GM21576 (cell line): ENCODE measurements at regions not wholly inside any gene's neighbourhood (a gene's known extent, or its start where the extent isn't known, plus 50 kb on each side); places are given as distances from the start of the nearest gene placed in this dataset.
"Not testable (repeated sequence)": the region's sequence is repeated elsewhere in the genome, so short reads cannot be mapped to it uniquely, and the experiment has no call there.

ENCODE experiments used
- ATAC-seq: cut with Tn5 transposase; IDR thresholded peaks from one replicate; pipeline ENCODE4 v1.9.1; 2021; ENCODE audit warnings: mild to moderate bottlenecking, moderate library complexity; ENCODE audit not compliant: unreplicated experiment

DNA sequence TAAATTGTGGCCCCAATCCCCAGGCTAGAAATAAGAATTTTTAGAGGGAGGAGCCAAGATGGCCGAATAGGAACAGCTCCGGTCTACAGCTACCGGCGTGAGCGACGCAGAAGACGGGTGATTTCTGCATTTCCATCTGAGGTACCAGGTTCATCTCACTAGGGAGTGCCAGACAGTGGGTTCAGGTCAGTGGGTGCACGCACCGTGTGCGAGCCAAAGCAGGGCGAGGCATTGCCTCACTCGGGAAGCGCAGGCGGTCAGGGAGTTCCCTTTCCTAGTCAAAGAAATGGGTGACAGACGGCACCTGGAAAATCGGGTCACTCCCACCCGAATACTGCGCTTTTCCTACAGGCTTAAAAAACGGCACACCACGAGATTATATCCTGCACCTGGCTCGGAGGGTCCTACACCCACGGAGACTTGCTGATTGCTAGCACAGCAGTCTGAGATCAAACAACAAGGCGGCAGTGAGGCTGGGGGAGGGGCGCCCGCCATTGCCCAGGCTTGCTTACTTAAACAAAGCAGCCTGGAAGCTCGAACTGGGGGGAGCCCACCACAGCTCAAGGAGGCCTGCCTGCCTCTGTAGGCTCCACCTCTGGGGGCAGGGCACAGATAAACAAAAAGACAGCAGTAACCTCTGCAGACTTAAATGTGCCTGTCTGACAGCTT, 257.7 kb upstream of the MEIS1 start:
- ATAC-seq: not testable (repeated sequence)

DNA sequence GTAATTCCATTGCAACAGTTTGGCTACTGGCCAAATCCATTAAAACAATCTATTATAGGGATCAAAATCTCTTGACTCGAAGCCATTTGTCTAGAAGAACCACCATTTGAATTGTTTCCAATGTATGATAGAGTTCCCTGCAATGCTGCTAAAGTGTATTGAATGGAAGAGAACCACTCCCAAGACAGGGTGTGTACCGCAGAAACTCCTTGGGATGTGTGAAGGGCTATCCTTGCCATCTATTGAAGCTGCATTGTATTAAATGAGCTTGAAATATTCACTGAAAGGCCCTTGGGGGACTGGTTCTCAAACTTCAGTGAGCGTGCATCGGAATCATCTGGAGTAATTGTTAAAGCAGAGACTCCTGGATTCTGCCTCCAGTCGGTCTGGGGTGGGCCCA, 260.4 kb upstream of the MEIS1 start:
- ATAC-seq: no peak

DNA sequence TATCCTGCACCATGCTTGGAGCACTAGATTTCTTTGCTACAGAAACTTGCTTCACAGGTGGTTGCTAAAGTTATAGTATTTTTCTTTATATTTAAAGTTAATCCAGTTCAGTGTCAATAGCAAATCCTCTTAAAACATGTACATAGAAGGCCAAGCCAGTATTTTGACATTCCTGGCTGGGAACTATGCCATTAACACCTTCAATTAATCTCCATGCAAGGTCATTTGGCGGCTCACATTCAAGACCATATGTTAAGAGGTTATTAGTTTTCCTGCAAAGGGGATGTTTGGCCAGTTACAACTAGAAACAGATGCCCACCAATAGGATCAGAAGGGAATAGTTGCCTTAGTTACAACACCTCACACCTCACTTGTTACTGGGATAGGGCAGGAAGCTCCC, 261.3 kb upstream of the MEIS1 start:
- no peak for ATAC-seq

DNA sequence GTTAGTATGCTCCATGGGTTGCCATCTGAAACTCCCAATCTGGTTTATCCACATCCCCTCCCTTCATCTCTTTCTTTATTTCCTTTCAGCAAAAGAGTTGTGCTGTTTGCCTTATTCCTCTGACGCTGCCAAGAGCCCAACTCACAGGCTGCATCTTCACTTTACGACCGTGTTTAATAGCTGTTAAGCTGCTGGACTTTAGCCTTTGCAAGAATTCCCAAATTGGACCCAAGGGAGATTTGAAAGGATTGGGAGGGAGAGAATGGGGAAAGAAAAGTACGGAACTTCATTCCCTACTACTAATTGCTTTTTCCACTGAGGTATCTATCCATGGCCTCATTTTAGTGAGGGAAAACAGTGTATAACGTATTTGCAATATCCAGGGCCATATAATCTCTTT, 263.4 kb upstream of the MEIS1 start:
- no peak for ATAC-seq

DNA sequence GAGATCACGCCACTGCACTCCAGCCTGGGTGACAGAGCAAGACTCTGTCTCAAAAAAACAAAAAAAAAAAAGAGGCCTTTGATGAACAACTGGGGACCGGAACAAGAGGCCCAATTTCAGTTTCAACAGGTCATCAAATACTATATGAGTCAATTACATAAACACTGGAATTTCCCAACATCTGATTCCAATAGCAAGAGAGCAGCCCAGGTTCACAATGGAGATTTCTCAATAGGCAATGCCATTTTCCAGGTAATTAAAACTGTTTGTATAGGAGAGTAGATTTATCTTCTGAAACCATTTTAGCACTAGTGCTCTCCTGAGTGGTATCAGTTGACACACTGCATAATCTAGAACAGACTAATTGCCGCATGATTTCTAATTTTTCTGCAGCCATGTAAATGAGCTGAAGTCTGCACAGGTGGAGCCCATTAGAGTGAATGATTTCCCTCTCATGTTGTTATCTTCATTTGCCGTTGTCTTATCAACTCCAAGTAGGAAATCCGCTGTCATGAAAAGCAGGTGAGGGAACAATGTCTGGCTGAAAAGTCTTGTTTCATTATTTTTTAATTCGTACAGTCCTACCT, 264.1 kb upstream of the MEIS1 start:
- ATAC-seq: no peak

DNA sequence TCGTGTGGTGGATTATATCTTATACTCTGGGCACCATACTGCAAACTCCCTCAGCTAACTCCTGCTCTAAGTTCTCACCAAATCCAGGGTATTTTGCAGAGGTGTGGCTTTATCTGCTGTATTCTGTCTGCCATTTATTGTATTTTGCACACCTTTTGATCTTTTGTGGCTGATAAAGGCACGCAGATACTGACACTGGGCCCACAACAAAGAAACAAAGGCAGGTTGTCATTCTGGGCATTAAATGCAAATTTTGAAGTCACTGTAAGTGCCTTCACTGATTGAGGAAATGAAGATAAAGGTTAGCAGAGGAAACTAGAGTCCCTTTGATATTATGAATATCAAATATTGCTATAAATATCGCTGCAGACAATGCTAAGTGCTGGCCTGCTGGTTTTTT, 265.8 kb upstream of the MEIS1 start:
- ATAC-seq: no peak

DNA sequence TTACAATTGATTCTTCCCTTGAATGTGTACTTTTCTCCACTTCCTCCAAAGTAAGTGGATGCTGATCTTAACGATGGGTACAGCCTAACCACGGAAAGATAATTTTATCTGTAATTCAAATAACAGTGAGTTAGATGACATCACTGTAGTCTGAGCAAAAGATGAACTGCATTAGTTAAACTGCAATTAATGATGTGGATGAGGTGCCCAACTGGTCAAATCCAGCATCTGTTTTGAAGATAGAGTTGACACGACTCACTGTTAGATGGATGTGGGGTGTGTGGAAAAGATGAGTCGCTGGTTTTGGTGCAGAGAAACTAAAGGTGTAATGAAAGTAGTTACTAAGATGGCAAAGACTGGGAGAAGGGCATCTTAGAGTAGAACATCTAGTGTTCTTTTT, 270.5 kb upstream of the MEIS1 start:
- ATAC-seq: no peak

DNA sequence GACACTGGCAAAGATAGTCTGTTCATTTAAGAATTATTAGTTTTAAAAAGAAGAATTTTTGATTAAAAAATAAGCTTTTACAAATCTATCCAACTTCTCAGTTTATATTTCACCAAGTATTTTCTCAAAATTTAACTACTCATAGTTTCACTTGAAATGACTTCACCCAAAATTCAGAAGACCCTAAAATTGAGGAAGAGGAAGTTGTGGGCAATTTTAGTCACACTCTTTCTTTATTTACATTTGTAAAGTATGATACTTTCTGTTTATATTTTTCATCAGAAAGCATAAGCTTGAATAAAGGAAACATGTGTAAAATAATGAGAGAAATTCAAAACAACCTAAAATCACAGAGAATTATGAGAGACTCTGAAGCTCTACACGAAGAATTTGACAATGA, 278.8 kb upstream of the MEIS1 start:
- no peak for ATAC-seq

DNA sequence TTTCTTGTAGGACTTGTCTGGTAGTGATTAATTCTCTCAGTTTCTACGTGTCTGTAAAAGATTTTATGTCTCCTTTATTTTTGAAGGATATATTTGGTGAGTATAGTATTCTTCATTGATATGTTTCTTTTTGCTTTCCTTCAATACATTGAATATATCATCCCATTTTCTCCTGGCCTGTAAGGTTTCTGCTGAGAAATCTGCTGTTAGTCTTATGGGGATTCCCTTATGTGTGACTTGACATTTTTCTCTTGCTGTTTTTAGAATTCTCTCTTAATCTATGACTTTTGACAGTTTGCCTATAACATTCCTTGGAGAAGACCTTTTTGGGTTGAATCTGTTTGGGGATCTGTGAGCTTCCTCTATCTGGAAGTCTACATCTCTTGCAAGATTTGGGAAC, 281.0 kb upstream of the MEIS1 start:
- ATAC-seq: no peak

DNA sequence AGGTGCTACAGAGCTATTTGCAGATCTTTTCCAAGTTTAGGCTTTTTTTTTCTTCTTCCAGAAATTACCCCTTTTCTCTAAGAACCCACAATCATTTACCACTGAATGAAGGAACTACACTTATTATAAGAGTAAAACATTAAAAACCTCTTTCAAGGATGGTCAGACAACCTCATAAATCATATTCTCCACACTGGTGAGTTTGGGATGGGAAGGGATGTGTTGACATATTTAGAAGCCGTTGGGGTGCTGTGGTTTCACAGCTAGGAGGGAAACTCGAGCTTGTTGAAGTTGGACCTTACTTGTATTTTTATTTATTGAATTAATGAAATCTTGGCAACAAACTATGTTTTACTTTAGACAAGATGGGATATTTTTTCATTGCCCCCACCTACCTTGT, 289.4 kb upstream of the MEIS1 start:
- no peak for ATAC-seq

DNA sequence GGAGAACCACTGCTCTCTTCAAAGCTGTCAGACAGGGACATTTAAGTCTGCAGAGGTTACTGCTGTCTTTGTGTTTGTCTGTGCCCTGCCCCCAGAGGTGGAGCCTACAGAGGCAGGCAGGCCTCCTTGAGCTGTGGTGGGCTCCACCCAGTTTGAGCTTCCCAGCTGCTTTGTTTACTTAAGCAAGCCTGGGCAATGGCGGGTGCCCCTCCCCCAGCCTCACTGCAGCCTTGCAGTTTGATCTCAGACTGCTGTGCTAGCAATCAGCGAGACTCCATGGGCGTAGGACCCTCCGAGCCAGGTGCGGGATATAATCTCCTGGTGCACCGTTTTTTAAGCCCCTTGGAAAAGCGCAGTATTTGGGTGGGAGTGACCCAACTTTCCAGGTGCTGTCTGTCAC, 290.6 kb upstream of the MEIS1 start:
- not testable (repeated sequence) for ATAC-seq

DNA sequence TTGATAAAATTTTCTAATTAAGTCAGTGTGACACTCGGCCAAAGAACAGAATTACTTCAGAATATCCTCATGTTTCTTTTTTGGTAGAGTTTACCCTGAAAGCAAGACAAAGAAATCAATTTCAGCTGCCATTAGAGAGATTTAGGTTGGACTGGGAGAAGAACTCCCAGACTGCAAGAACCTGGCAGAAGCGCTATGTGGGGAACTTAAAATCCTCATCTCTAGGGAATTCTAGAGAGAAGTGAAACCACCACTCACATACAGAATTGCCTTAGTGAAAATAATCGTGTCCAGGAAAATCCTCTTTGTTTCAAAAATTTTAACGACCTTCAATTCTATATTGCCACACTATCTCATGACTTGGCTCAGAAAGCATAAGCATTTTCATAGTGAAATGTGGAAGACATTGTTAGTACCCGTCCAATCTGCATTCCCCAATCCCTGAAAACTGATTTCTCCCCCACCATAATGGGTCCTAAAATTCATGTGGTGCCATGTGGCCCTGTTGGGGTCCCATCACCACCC, 297.3 kb upstream of the MEIS1 start:
- no peak for ATAC-seq

DNA sequence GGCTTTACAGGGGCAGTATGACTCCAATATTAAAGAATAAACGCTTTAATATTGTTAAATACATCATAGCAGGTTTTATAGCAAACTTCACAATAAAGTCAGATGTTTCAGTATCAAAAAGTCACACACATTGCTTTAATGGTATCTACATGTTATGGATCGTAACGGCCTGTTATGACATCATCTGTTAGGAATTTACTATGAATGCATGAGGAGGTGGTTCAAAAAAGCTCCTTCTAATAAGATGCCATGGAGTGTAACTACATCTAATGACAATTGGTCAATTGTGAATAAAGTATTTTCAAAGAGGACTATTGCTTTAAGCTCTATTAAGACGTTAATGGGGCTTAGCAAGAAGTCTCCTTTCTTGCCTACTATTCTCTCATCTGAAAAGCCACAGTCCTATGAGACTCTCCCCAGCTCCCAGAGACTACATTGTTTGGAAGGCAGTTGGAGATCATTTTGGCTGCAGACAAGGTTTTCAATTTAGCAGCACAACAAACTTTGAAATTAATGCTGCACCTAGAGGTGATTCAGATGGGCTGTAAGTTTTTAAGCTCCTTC, 300.7 kb upstream of the MEIS1 start:
- no peak for ATAC-seq

DNA sequence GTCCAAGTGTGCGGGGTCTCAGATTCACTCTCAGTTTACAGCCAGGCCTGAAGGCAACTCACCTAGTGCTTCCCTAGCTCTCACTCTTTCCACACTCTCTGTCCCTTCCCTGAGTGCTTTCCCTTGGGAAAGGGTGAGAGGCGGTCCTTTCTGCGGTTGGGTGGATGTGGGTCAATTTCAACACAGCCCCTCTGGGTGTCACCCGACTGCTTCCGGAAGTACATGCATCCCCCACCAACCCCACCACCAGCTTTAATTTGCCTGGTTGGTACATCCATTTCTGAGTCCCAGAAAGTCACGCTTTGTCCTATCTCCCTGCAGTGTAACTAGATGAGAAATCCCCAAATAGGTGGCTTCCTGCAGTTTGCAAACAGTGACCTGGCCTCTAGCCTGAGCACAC, 307.3 kb upstream of the MEIS1 start:
- ATAC-seq: no peak

DNA sequence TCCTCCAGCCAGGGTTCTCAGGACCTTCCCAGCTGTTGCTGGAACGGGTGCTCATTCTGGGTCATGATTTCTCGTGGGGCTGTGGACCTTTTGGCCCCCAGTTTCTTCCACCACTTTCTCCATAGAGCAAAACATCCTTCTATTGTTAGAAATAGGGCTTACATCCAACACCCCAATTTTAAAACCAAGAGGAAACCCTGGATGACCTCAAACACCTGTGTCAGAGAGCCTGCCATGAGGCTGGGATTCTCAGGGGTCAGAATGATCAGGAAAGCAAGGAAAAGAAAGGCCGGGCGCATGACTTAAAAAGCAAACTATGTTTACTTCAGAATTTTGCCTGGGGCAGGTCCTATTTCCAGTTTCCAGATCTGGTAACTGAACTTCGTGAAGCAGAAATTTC, 307.9 kb upstream of the MEIS1 start:
- no peak for ATAC-seq

DNA sequence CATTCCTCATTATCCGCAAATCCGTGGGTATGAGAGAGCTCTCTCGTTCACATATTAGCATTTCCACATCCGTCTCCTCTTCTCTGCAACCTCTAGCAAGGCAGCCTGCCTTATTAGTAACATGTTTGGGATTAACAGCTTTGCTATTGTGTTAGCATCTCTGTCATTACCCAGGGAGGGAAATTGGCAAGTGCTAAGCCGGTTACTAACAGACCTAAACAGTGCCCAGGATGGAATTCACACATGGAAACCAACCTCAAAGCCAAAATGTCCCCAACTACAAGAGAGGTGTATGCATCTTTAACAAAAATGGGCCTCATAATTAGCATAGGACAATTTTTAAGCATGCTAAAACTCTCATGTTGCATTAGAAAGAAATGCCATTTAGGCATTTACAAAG, 309.0 kb upstream of the MEIS1 start:
- ATAC-seq: no peak

DNA sequence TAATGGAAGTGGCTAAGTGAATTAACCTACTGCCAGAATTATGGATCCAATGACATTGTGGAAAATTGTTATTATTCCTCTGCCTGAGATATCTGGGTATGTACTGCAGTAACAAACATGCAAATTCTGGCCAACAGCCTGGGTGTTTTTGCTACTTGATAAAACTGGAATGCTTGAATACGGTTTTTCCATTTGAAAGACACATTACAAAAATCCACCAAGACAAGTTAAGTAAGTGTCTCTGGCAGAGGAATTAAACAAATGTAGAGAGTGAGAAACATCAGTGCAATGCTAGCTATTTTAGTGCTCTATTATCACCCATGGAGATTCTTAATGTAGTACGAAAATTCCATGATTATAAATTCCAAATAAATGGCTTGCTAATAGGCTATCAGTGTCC, 312.4 kb upstream of the MEIS1 start:
- ATAC-seq: no peak

DNA sequence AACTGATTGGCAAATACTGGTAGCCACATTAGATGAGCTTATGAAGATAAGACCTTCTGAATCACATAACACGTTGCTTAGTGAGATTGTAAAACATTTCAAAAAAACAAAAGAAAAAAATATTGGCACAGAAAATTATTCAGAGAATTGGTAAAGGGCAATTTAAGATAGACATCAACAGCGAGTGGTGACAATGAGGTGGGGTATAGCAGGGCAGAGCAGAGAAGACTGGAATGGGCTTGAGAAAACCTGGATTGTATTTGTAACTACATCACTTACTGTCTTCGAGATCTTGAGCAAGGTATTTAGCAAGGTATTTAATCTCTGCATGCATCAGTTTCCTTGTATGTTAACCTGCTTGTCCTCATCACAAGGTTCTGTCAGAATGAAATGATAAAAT, 313.0 kb upstream of the MEIS1 start:
- ATAC-seq: no peak

DNA sequence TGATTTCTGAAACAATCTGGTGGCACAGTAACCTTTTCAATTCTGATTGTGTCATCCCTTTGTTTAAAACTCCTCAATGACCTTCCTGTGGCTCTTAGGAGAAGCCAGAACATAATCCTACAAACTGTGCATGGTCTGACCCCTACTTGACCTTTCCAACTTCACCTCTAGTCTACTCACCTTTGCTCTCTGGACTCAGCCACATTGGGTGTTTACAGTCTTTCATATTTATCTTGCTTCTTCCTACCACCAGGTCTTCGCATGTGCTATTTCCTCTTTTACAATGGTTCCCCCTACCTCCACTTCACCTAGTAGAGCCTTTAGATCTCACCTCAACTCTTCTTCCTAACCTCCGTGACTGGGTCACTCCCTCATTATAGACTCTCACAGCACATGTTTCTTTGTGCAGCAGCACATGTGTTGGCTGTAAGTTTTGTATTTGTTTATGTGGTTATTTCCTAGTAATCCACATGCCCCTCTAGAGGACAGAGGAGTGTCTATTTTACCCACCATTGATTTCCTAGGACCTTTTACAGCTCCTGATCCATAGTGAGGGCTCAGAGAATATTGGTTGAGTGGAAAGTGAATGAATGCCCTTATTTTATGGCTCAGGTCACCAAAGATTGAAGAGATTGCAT, 320.8 kb upstream of the MEIS1 start:
- ATAC-seq: no peak

DNA sequence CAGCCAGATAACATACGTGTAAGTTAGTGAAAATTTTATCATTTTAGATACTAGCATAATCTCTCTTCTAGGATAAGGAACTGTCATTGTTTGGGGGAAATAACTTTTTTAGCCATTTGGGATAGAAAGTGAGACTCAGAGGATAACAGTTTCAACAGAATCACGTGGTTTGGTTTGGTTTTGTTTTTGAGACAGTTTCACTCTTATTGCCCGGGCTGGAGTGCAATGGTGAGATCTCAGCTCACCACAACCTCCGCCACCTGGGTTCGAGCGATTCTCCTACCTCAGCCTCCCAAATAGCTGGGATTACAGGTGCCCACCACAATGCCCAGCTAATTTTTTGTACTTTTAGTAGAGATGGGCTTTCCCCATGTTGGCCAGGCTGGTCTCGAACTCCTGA, 323.2 kb upstream of the MEIS1 start:
- ATAC-seq: no peak

DNA sequence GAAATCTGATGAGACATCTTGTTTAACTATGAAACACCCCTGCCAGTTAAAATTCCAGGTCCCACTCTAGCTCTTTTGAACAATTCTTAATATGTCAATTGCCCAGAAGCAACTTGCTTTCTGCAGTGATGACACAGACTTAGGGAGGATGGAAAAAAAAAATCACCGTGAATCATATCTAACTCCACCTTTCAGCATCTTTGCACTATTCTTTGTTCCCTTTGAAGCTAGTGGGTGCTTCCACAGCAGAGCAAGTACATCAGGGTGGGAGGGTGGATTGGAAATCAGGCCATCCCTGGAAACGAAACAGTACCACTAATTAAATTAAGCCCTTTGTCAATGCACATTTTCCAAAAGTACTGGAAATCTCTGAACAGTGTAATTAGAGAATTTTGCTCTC, 324.3 kb upstream of the MEIS1 start:
- no peak for ATAC-seq

DNA sequence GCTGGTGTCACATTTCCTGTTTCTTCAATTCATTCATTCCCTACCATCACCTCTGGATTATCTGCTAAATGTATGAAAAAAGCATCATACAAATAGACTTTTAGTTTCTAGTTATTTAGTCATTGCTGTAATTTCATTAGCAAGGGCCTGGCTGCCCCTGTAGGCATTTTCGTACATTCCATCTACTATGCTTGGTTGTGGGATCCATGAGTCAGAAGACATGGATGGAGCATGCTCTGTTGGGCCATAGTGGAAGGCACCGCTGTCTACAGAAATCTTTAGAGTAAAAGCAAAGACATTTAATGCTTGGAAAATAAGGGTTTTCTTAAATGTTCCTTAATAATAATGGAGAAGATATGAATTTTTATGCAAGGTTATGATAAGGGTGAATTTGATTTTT, 324.8 kb upstream of the MEIS1 start:
- no peak for ATAC-seq
